Neural cell (in vitro differentiated cells): ENCODE measurements at regions not wholly inside any gene's neighbourhood (a gene's known extent, or its start where the extent isn't known, plus 50 kb on each side); places are given as distances from the start of the nearest gene placed in this dataset.

Experiments used
- H2AFZ ChIP-seq: fragments of 200-600, 300-800 bp; sonication (generic), shearing (Covaris generic); 2 replicates; pipeline ENCODE4 v1.6.0; 2014; ENCODE audit warnings: low read depth, mild to moderate bottlenecking, antibody characterized with exemption, low read length, moderate library complexity
- H3F3A ChIP-seq: fragments of 200-600 bp; shearing (Covaris generic); 2 replicates; pipeline ENCODE4 v1.6.1; 2016; ENCODE audit warnings: mild to moderate bottlenecking, moderate library complexity, mixed read lengths, antibody characterized with exemption, low read length; ENCODE audit not compliant: insufficient read depth, poor library complexity, severe bottlenecking
- H3K27ac ChIP-seq: fragments of 200-600, 300-800 bp; sonication (generic), shearing (Covaris generic); 2 replicates; pipeline ENCODE4 v1.5.1; 2014; ENCODE audit warnings: mild to moderate bottlenecking, low read length, moderate library complexity
- H3K27me3 ChIP-seq: fragments of 300-800, 200-600 bp; sonication (generic), shearing (Covaris generic); 2 replicates; pipeline ENCODE4 v1.6.0; 2014; ENCODE audit warnings: mild to moderate bottlenecking, low read depth, low read length, moderate library complexity; ENCODE audit not compliant: insufficient read depth
- H3K36me3 ChIP-seq: fragments of 300-800, 200-600 bp; sonication (generic), shearing (Covaris generic); 2 replicates; pipeline ENCODE4 v1.5.1; 2014; ENCODE audit warnings: mild to moderate bottlenecking, antibody characterized with exemption, low read length, moderate library complexity; ENCODE audit not compliant: insufficient read depth
- H3K4me2 ChIP-seq: fragments of 300-800, 200-600 bp; sonication (generic), shearing (Covaris generic); 2 replicates; pipeline ENCODE4 v1.6.0; 2014; ENCODE audit warnings: mild to moderate bottlenecking, low read length
- H3K4me3 ChIP-seq: fragments of 300-800, 200-600 bp; sonication (generic), shearing (Covaris generic); 2 replicates; pipeline ENCODE4 v1.5.1; 2014; ENCODE audit warnings: mild to moderate bottlenecking, low read length, moderate library complexity
- H3K79me2 ChIP-seq: fragments of 200-600 bp; shearing (Covaris generic); replicated peaks from 2 replicates; pipeline ENCODE4 v1.6.0; 2014; ENCODE audit warnings: mild to moderate bottlenecking, low read length, moderate library complexity; ENCODE audit not compliant: insufficient read depth
- H3K9ac ChIP-seq: fragments of 300-800, 200-600 bp; sonication (generic), shearing (Covaris generic); 2 replicates; pipeline ENCODE4 v1.6.1; 2016; ENCODE audit warnings: mild to moderate bottlenecking, low read length, mixed read lengths
- H3K9me2 ChIP-seq: fragments of 200-600 bp; shearing (Covaris generic); 2 replicates; pipeline ENCODE4 v1.6.1; 2016; ENCODE audit warnings: mild to moderate bottlenecking, low read length, mixed read lengths; ENCODE audit not compliant: insufficient read depth
- H3K9me3 ChIP-seq: fragments of 200-600, 300-800 bp; sonication (generic), shearing (Covaris generic); 2 replicates; pipeline ENCODE4 v1.6.1; 2016; ENCODE audit warnings: mild to moderate bottlenecking, mixed run types, low read length, moderate library complexity, mixed read lengths
- H4K20me1 ChIP-seq: fragments of 200-600 bp; shearing (Covaris generic); 2 replicates; pipeline ENCODE4 v1.6.1; 2016; ENCODE audit warnings: mild to moderate bottlenecking, mixed run types; ENCODE audit not compliant: insufficient read depth
- EP300 ChIP-seq: fragments of 450-650 bp; conservative IDR thresholded peaks from 2 replicates; pipeline ENCODE4 v1.6.1; 2014; ENCODE audit warnings: antibody characterized with exemption, mild to moderate bottlenecking, moderate library complexity; ENCODE audit not compliant: poor library complexity, severe bottlenecking
- EZH2 ChIP-seq: fragments of 200-600, 300-800 bp; shearing (Covaris generic), sonication (generic); IDR thresholded peaks from 2 replicates; pipeline ENCODE4 v1.6.1; 2014; ENCODE audit warnings: antibody characterized with exemption, low read length, borderline replicate concordance, mild to moderate bottlenecking; ENCODE audit not compliant: insufficient read depth, poor library complexity, severe bottlenecking
- MXI1 ChIP-seq: fragments of 450-650 bp; conservative IDR thresholded peaks from 2 replicates; pipeline ENCODE4 v1.6.1; 2014; ENCODE audit warnings: antibody characterized with exemption, mild to moderate bottlenecking; ENCODE audit not compliant: poor library complexity, severe bottlenecking
- POLR2AphosphoS5 ChIP-seq: IDR thresholded peaks from 2 replicates; pipeline ENCODE4 v1.6.1; 2012
- RAD21 ChIP-seq: fragments of 450-650 bp; conservative IDR thresholded peaks from 2 replicates; pipeline ENCODE4 v1.6.1; 2014; ENCODE audit warnings: antibody characterized with exemption, mild to moderate bottlenecking, moderate library complexity
- SMC3 ChIP-seq: fragments of 450-650 bp; conservative IDR thresholded peaks from 2 replicates; pipeline ENCODE4 v1.6.1; 2014; ENCODE audit warnings: antibody characterized with exemption, mild to moderate bottlenecking, moderate library complexity; ENCODE audit not compliant: poor library complexity
- TAF1 ChIP-seq: IDR thresholded peaks from 2 replicates; pipeline ENCODE4 v1.6.1; 2012; ENCODE audit warnings: low read depth
- TF ChIP-seq, protein P1 (sequence below): fragments of 450-650 bp; IDR thresholded peaks from 2 replicates; pipeline ENCODE4 v1.5.1; 2014; ENCODE audit warnings: antibody characterized with exemption, mild to moderate bottlenecking, moderate library complexity; ENCODE audit not compliant: poor library complexity, severe bottlenecking
- TF ChIP-seq, protein P2 (sequence below): IDR thresholded peaks from 2 replicates; pipeline ENCODE4 v1.6.1; 2012; ENCODE audit warnings: borderline replicate concordance

GRCh38 chr18:45548614-45549013 is 66.7 kb upstream of the SLC14A2 start:
- no peaks in the 10 kb centered on the region for H3K79me2 ChIP-seq
- no peak overlapping the region for H3K9ac ChIP-seq
- H2AFZ ChIP-seq, result no peak overlapping the region
- no peak overlapping the region for H3K4me3 ChIP-seq
- H3K36me3 ChIP-seq, result no peaks in the 10 kb centered on the region
- no peaks in the 10 kb centered on the region for H3K9me3 ChIP-seq
- no peaks in the 10 kb centered on the region for H3K9me2 ChIP-seq
- H3F3A ChIP-seq, result no peaks in the 10 kb centered on the region
- no peak overlapping the region for H3K4me2 ChIP-seq
- H4K20me1 ChIP-seq, result no peaks in the 10 kb centered on the region
- no peaks in the 10 kb centered on the region for H3K27me3 ChIP-seq
- H3K27ac ChIP-seq, result no peak overlapping the region
- TF ChIP-seq MXI1, result no peak
- TF ChIP-seq, protein P1, sequence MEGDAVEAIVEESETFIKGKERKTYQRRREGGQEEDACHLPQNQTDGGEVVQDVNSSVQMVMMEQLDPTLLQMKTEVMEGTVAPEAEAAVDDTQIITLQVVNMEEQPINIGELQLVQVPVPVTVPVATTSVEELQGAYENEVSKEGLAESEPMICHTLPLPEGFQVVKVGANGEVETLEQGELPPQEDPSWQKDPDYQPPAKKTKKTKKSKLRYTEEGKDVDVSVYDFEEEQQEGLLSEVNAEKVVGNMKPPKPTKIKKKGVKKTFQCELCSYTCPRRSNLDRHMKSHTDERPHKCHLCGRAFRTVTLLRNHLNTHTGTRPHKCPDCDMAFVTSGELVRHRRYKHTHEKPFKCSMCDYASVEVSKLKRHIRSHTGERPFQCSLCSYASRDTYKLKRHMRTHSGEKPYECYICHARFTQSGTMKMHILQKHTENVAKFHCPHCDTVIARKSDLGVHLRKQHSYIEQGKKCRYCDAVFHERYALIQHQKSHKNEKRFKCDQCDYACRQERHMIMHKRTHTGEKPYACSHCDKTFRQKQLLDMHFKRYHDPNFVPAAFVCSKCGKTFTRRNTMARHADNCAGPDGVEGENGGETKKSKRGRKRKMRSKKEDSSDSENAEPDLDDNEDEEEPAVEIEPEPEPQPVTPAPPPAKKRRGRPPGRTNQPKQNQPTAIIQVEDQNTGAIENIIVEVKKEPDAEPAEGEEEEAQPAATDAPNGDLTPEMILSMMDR, result no peak
- TF ChIP-seq EZH2, result no peak

DNA sequence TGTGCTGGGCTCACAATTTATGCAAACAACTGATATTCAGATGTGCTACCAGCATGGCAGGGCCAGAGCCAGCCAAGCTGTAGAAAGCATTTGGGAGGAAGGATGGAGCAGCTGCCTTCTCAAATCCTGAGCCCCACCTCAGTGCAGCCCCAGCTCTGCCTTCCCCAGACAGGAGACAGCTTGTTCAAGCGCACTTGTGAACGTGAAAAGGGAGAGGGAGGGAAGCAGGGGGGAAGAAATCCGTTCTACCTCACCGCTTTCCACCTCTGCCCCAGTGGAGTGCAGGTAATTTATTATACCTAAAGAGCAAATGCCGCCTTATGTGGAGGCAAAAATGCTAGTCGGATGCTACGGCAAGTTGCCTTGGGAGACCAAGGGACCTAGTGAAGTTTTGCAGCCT is 66.0 kb upstream of the SLC14A2 start:
- no peak overlapping the region for H3K27ac ChIP-seq
- no peaks in the 10 kb centered on the region for H4K20me1 ChIP-seq

More for the DNA sequence above, 66.0 kb upstream of the SLC14A2 start:
- TF ChIP-seq MXI1, result no peak
- TF ChIP-seq EP300, result no peak
- TF ChIP-seq TAF1, result no peak
- no peak for TF ChIP-seq SMC3
- no peak for TF ChIP-seq EZH2
- no peak for TF ChIP-seq RAD21
- TF ChIP-seq, protein P2, sequence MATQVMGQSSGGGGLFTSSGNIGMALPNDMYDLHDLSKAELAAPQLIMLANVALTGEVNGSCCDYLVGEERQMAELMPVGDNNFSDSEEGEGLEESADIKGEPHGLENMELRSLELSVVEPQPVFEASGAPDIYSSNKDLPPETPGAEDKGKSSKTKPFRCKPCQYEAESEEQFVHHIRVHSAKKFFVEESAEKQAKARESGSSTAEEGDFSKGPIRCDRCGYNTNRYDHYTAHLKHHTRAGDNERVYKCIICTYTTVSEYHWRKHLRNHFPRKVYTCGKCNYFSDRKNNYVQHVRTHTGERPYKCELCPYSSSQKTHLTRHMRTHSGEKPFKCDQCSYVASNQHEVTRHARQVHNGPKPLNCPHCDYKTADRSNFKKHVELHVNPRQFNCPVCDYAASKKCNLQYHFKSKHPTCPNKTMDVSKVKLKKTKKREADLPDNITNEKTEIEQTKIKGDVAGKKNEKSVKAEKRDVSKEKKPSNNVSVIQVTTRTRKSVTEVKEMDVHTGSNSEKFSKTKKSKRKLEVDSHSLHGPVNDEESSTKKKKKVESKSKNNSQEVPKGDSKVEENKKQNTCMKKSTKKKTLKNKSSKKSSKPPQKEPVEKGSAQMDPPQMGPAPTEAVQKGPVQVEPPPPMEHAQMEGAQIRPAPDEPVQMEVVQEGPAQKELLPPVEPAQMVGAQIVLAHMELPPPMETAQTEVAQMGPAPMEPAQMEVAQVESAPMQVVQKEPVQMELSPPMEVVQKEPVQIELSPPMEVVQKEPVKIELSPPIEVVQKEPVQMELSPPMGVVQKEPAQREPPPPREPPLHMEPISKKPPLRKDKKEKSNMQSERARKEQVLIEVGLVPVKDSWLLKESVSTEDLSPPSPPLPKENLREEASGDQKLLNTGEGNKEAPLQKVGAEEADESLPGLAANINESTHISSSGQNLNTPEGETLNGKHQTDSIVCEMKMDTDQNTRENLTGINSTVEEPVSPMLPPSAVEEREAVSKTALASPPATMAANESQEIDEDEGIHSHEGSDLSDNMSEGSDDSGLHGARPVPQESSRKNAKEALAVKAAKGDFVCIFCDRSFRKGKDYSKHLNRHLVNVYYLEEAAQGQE, result no peak
- TF ChIP-seq, protein P1, result no peak
- TF ChIP-seq POLR2AphosphoS5, result no peak
- no peak overlapping the region for H3K4me3 ChIP-seq
- no peaks in the 10 kb centered on the region for H3K79me2 ChIP-seq
- no peaks in the 10 kb centered on the region for H3K36me3 ChIP-seq
- no peaks in the 10 kb centered on the region for H3F3A ChIP-seq
- H3K9ac ChIP-seq, result no peak overlapping the region
- H3K9me2 ChIP-seq, result no peaks in the 10 kb centered on the region
- H3K9me3 ChIP-seq, result no peaks in the 10 kb centered on the region
- H2AFZ ChIP-seq, result no peak overlapping the region
- no peak overlapping the region for H3K4me2 ChIP-seq
- no peaks in the 10 kb centered on the region for H3K27me3 ChIP-seq
